Calu3 (cell line): ENCODE measurements at regions not wholly inside any gene's neighbourhood (a gene's known extent, or its start where the extent isn't known, plus 50 kb on each side); places are given as distances from the start of the nearest gene placed in this dataset.

ENCODE experiments used
- BruUV-seq: library from RNA; stranded (reverse); fragments of 400-500 nt; replicated peaks from 2 replicates; lab custom pipeline; 2021; lab: Mats Ljungman, UMichigan
- CTCF ChIA-PET: fragments of 300-600 bp; sonication (Branson Sonifier 250); formaldehyde crosslinking; loops from one replicate; lab custom pipeline; 2022; ENCODE audit warnings: antibody characterized with exemption; lab: Charles Lee
- DNase-seq: peaks from one replicate; pipeline ENCODE4 v3.0.0; 2022
- H3K27ac Mint-ChIP-seq: one replicate; pipeline ENCODE4 v1.8.0; 2022; ENCODE audit warnings: mixed read lengths; ENCODE audit not compliant: unreplicated experiment
- H3K27me3 Mint-ChIP-seq: one replicate; pipeline ENCODE4 v1.8.0; 2022; ENCODE audit warnings: mixed read lengths; ENCODE audit not compliant: unreplicated experiment
- H3K36me3 Mint-ChIP-seq: one replicate; pipeline ENCODE4 v1.8.0; 2022; ENCODE audit warnings: mild to moderate bottlenecking, moderate library complexity, mixed read lengths; ENCODE audit not compliant: insufficient read depth, unreplicated experiment
- H3K4me1 Mint-ChIP-seq: one replicate; pipeline ENCODE4 v1.8.0; 2022; ENCODE audit warnings: mild to moderate bottlenecking, low read depth, mixed read lengths; ENCODE audit not compliant: unreplicated experiment
- H3K4me3 Mint-ChIP-seq: one replicate; pipeline ENCODE4 v1.8.0; 2022; ENCODE audit warnings: mild to moderate bottlenecking, low read depth, moderate library complexity, mixed read lengths; ENCODE audit not compliant: unreplicated experiment
- H3K9me3 Mint-ChIP-seq: one replicate; pipeline ENCODE4 v1.8.0; 2022; ENCODE audit warnings: low read depth, mixed read lengths; ENCODE audit not compliant: unreplicated experiment
- intact Hi-C: fragments of 100-400 bp; cut with micrococcal nuclease; formaldehyde crosslinking; loops from one replicate; pipeline ENCODE4 v1.10.0; 2022; ENCODE audit not compliant: unreplicated experiment
- TF ChIP-seq, protein P1 (sequence below): fragments of 200-600 bp; IDR thresholded peaks from one replicate; pipeline ENCODE4 v1.8.0; 2022; ENCODE audit warnings: antibody characterized with exemption; ENCODE audit not compliant: unreplicated experiment

DNA sequence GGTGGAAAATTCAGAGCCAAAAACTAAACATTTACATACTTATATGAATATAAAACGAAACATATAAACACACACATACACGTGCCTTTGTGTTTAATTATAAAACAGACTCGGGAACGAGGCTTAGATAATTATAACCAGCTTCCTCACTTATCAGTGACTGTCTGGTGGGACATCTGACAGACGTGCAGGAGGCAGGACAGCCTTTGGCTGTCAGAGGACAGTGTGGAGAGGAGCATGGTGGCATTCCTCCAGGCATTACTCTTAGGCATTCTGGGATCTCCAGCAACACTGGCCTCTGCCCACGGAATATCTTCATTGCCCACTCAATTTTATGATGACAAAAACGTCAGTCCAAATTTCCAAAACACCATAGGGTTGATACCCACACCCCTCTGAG lies 262.2 kb upstream of the NFE2L3 start:
- intact Hi-C loops: loop anchor here (5.0 kb wide), 6 partner anchors 278 to 1263 kb away; partner anchors contain the start of gene HOXA3
- no peak for DNase-seq
- Mint-ChIP-seq H3K4me1 (peaks cover 22% of the 10 kb centered on the region), H3K27ac (no peak overlapping the region), H3K9me3 (no peaks in the 10 kb centered on the region), H3K27me3 (peaks cover 70% of the 10 kb centered on the region), H3K4me3 (no peak overlapping the region), H3K36me3 (peaks cover 8% of the 10 kb centered on the region)
- BruUV-seq: no TSS peak
- TF ChIP-seq, protein P1, sequence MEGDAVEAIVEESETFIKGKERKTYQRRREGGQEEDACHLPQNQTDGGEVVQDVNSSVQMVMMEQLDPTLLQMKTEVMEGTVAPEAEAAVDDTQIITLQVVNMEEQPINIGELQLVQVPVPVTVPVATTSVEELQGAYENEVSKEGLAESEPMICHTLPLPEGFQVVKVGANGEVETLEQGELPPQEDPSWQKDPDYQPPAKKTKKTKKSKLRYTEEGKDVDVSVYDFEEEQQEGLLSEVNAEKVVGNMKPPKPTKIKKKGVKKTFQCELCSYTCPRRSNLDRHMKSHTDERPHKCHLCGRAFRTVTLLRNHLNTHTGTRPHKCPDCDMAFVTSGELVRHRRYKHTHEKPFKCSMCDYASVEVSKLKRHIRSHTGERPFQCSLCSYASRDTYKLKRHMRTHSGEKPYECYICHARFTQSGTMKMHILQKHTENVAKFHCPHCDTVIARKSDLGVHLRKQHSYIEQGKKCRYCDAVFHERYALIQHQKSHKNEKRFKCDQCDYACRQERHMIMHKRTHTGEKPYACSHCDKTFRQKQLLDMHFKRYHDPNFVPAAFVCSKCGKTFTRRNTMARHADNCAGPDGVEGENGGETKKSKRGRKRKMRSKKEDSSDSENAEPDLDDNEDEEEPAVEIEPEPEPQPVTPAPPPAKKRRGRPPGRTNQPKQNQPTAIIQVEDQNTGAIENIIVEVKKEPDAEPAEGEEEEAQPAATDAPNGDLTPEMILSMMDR: no peak
- CTCF ChIA-PET: interaction anchor here (0.7 kb wide), 1 partner anchor 622 kb away, joined by 3 read pairs; no protein-coding TSS in a partner anchor

DNA sequence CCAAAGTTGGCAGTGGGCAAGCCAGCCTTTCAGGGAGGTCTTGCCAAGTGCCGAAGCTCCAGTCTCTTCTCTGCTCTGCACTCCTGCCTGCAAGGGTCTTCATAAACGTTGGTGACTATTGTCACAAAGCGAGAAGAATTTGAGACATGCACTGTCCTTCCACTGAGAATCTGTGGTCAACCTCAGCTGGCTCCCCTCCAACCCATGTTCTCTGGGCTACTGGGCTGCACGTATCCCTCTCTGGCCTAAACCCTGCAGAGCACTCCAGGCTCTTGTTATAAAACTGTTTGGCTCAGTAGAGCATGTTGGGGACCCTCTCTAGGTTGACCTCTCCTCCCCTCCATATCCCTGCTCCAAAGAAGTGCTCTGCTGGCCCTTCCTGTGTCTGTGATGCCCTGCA lies 260.4 kb upstream of the NFE2L3 start:
- H3K9me3 Mint-ChIP-seq: no peaks in the 10 kb centered on the region
- H3K36me3 Mint-ChIP-seq: peaks cover 8% of the 10 kb centered on the region
- CTCF ChIA-PET: interaction anchor here (1.3 kb wide), 1 partner anchor 171 kb away, joined by 5 read pairs; no protein-coding TSS in a partner anchor
- H3K4me3 Mint-ChIP-seq: no peak overlapping the region
- H3K27ac Mint-ChIP-seq: no peak overlapping the region
- no peak for DNase-seq
- TF ChIP-seq, protein P1: no peak
- peaks cover 30% of the 10 kb centered on the region for H3K4me1 Mint-ChIP-seq
- intact Hi-C loops: loop anchor here (5.0 kb wide), 6 partner anchors 276 to 1261 kb away; partner anchors contain the start of gene HOXA3
- H3K27me3 Mint-ChIP-seq: peaks cover 52% of the 10 kb centered on the region
- BruUV-seq: no TSS peak

DNA sequence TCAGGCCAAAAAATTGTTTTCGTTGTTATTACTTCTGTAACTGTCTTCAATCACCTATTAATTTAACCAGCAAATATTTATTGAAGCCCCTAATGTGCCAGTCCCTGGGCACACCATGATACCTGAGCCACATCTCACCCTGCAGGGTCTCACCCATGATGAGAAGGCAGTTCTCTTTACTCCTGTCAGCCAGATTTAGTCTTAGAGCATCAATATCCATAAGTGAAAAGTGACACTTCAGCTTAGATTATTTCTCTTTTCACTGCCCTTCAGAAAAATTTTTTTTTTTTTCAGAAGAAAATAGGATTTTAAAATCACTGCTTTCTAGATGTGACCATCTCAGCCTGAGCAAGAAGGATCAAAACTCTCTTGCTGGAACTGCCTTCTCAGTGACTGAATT lies 258.6 kb upstream of the NFE2L3 start:
- peaks cover 38% of the 10 kb centered on the region for H3K27me3 Mint-ChIP-seq
- H3K4me3 Mint-ChIP-seq: peak overlapping the region; percentile 73
- TF ChIP-seq, protein P1: no peak
- H3K4me1 Mint-ChIP-seq: peaks cover 30% of the 10 kb centered on the region
- peaks cover 8% of the 10 kb centered on the region for H3K36me3 Mint-ChIP-seq
- DNase-seq: no peak
- peak overlapping the region; percentile 42 for H3K27ac Mint-ChIP-seq
- BruUV-seq: no TSS peak
- no peaks in the 10 kb centered on the region for H3K9me3 Mint-ChIP-seq
- intact Hi-C loops: loop anchor here (1.0 to 5.0 kb wide), 9 partner anchors 168 to 1259 kb away; partner anchors contain the start of gene HOXA3
- CTCF ChIA-PET: interaction anchor here (0.6 to 4.0 kb wide), 19 partner anchors 8 to 774 kb away, joined by 3 to 65 read pairs (median 4); no protein-coding TSS in a partner anchor

DNA sequence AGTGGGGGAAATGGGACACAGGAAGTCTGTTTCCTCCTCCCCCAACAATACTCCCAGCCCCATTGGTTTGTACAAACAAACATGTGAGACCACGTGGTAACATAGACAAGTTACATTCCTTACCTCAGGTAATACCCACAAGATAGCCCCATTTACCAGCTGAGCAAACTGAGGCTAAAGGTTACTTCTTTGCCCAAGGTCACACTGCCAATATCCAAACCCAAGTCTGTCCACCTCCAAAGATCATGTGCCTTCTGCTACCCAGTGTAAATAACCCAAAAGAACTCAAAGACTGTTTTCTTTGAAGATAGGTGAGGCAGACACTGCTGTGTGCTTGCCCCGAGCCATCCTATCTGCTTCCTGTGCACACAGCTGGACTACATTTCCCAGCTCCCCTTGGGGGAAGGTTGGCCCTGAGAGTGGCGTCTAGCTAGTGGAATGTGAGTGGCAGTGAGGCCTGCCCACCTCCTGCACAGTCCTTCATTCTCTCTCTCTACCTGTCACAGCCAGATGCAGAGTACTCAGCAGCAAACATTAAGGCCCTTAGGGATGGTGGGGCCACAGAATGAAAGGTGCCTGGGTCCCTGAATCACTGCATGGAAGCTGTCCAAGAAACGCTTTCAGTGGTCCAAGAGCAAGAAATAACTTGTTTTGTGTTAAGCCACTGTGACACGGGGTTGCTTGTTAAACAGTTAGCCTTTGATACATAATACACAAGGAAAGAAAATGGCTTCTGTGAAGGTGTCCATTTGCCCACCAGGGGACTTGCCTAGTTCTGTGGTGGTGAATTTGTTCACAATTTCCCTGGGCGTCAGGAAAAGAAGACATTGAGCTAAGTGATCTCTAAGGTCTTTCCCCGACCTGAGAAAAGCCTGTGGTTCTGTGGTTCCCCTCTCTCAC lies 257.7 kb upstream of the NFE2L3 start:
- TF ChIP-seq, protein P1: no peak
- H3K36me3 Mint-ChIP-seq: peaks cover 6% of the 10 kb centered on the region
- intact Hi-C loops: loop anchor here (5.0 kb wide), 6 partner anchors 273 to 1258 kb away; partner anchors contain the start of gene HOXA3
- H3K27ac Mint-ChIP-seq: peak overlapping the region; percentile 42
- H3K27me3 Mint-ChIP-seq: peaks cover 30% of the 10 kb centered on the region
- peaks cover 30% of the 10 kb centered on the region for H3K4me1 Mint-ChIP-seq
- CTCF ChIA-PET: interaction anchor here (0.6 to 4.0 kb wide), 14 partner anchors 10 to 771 kb away, joined by 3 to 65 read pairs (median 4); no protein-coding TSS in a partner anchor
- H3K4me3 Mint-ChIP-seq: no peak overlapping the region
- DNase-seq: peak; percentile 73
- no TSS peak for BruUV-seq
- no peaks in the 10 kb centered on the region for H3K9me3 Mint-ChIP-seq
